NCI-H2081 (cell line): ENCODE measurements at regions not wholly inside any gene's neighbourhood (a gene's known extent, or its start where the extent isn't known, plus 50 kb on each side); places are given as distances from the start of the nearest gene placed in this dataset.

Source experiments
- DNase-seq, 2 experiments: peaks; one replicate each; lab custom pipeline; 2025; lab: John Stamatoyannopoulos, UW

GRCh38 chr11:106216281-106216680 is 138.8 kb downstream of the AASDHPPT start:
- DNase-seq, result no peak

- no peak for DNase-seq
Measured at GRCh38 chr11:106217456-106217855, 140.0 kb downstream of the AASDHPPT start.

- no peak for DNase-seq
Measured at GRCh38 chr11:106218106-106218505, 140.6 kb downstream of the AASDHPPT start.

- DNase-seq, result no peak
Measured at GRCh38 chr11:106222626-106223025, 145.2 kb downstream of the AASDHPPT start.

- no peak for DNase-seq
Measured at GRCh38 chr11:106224172-106224571, 146.7 kb downstream of the AASDHPPT start.

GRCh38 chr11:106228996-106229395 is 151.5 kb downstream of the AASDHPPT start:
- DNase-seq, result no peak

- no peak for DNase-seq
Measured at GRCh38 chr11:106231591-106231990, 154.1 kb downstream of the AASDHPPT start.

GRCh38 chr11:106233191-106233590 is 155.7 kb downstream of the AASDHPPT start:
- no peak for DNase-seq

GRCh38 chr11:106234794-106235193 is 157.3 kb downstream of the AASDHPPT start:
- no peak for DNase-seq

GRCh38 chr11:106236295-106236694 is 158.8 kb downstream of the AASDHPPT start:
- no peak for DNase-seq

GRCh38 chr11:106238704-106239360 is 161.4 kb downstream of the AASDHPPT start:
- no peak for DNase-seq

GRCh38 chr11:106241601-106242257 is 164.3 kb downstream of the AASDHPPT start:
- no peak for DNase-seq

- DNase-seq, result no peak
Measured at GRCh38 chr11:106242718-106243415, 165.4 kb downstream of the AASDHPPT start.

- no peak for DNase-seq
Measured at GRCh38 chr11:106246495-106246894, 169.0 kb downstream of the AASDHPPT start.

GRCh38 chr11:106249617-106250239 is 172.3 kb downstream of the AASDHPPT start:
- no peak for DNase-seq

GRCh38 chr11:106262852-106263251 is 185.4 kb downstream of the AASDHPPT start:
- DNase-seq, result no peak

- no peak for DNase-seq
Measured at GRCh38 chr11:106263527-106263926, 186.1 kb downstream of the AASDHPPT start.

GRCh38 chr11:106271086-106271485 is 193.6 kb downstream of the AASDHPPT start:
- no peak for DNase-seq

GRCh38 chr11:106271686-106272085 is 194.2 kb downstream of the AASDHPPT start:
- no peak for DNase-seq

GRCh38 chr11:106275151-106275550 is 197.7 kb downstream of the AASDHPPT start:
- DNase-seq, result no peak

GRCh38 chr11:106276126-106276525 is 198.7 kb downstream of the AASDHPPT start:
- no peak for DNase-seq

GRCh38 chr11:106276859-106277436 is 199.5 kb downstream of the AASDHPPT start:
- DNase-seq, result no peak
